Peyer's patch (tissue), 4 donors: ENCODE measurements at regions not wholly inside any gene's neighbourhood (a gene's known extent, or its start where the extent isn't known, plus 50 kb on each side); places are given as distances from the start of the nearest gene placed in this dataset.

ENCODE experiments used
- CTCF ChIP-seq, 6 experiments: fragments of 450-650 bp in 4 of 6; fragments of 200-600 bp in 2 of 6; sonication (generic) in 1 of 6; IDR thresholded peaks; one replicate each; pipeline ENCODE4 v1.5.1; 2017 to 2019; ENCODE audit warnings: antibody characterized with exemption in 6 of 6, mild to moderate bottlenecking in 3 of 6, moderate library complexity in 1 of 6
- POLR2A ChIP-seq, 2 donors: fragments of 450-650 bp; IDR thresholded peaks; one replicate each; pipeline ENCODE4 v1.5.1; 2017; ENCODE audit warnings: antibody characterized with exemption in 2 of 2, mild to moderate bottlenecking in 2 of 2, moderate library complexity in 2 of 2

- TF ChIP-seq POLR2A (IDR thresholded peaks at IDR 0.05) (no peak), CTCF (IDR thresholded peaks at IDR 0.05) (no peak)
Observed at GRCh38 chr6:51314965-51315364, 496.3 kb downstream of the TFAP2B start.
